SH-SY5Y (cell line): ENCODE measurements at regions not wholly inside any gene's neighbourhood (a gene's known extent, or its start where the extent isn't known, plus 50 kb on each side); places are given as distances from the start of the nearest gene placed in this dataset.

Source experiments
- GATA2 ChIP-seq: IDR thresholded peaks from 2 replicates; pipeline ENCODE4 v1.6.1; 2011; ENCODE audit warnings: mild to moderate bottlenecking, low read depth, low read length
- GATA3 ChIP-seq: IDR thresholded peaks from 2 replicates; pipeline ENCODE4 v1.6.1; 2011; ENCODE audit warnings: low read depth, mild to moderate bottlenecking, low read length, moderate library complexity

DNA sequence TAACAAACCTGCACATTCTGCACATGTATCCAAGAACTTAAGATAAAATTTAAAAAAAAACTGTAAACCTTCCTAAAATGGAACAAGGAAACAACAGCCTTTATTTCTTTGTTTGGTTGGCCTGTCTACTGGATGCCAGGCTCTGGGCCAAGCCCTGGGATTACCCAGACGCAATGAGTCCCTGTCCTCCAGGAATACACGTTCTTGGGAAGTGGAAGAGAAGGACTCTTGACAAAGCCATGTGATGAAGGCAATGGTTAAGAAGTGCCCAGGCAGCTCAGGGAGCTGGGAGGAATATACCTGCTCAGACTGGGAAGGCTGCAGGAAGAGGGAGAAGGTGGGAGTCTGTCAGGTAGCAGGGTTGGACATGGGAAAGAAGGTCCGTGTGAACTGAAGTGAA lies 115.4 kb downstream of the AXIN2 start:
- no peak for TF ChIP-seq GATA2
- no peak for TF ChIP-seq GATA3
